BLaER1 treated with 17β-estradiol and CSF1 and Interleukin-3, amounts not matched to agents 10 nM and 100 nM (cell line): ENCODE measurements at regions not wholly inside any gene's neighbourhood (a gene's known extent, or its start where the extent isn't known, plus 50 kb on each side); places are given as distances from the start of the nearest gene placed in this dataset.
"Not testable (repeated sequence)": the region's sequence is repeated elsewhere in the genome, so short reads cannot be mapped to it uniquely, and the experiment has no call there.

Experiments used
- H3K27ac ChIP-seq, 11 experiments: shearing (Covaris generic); formaldehyde crosslinking; 2 replicates each; pipeline ENCODE4 v1.8.1; 2022
- H3K27me3 ChIP-seq, 11 experiments: shearing (Covaris generic); formaldehyde crosslinking; 2 replicates each; pipeline ENCODE4 v1.8.1; 2022
- H3K36me3 ChIP-seq, 11 experiments: shearing (Covaris generic); formaldehyde crosslinking; 2 replicates each; pipeline ENCODE4 v1.8.1; 2022
- H3K4me1 ChIP-seq, 10 experiments: shearing (Covaris generic); formaldehyde crosslinking; 2 replicates each; pipeline ENCODE4 v1.8.1; 2022
- H3K4me2 ChIP-seq, 11 experiments: shearing (Covaris generic); formaldehyde crosslinking; 2 replicates each; pipeline ENCODE4 v1.8.1; 2022
- H3K4me3 ChIP-seq, 10 experiments: shearing (Covaris generic); formaldehyde crosslinking; 2 replicates each; pipeline ENCODE4 v1.8.1; 2022
- H3K9ac ChIP-seq, 11 experiments: shearing (Covaris generic); formaldehyde crosslinking; 2 replicates each; pipeline ENCODE4 v1.8.1; 2022
- H3K9me3 ChIP-seq, 11 experiments: shearing (Covaris generic); formaldehyde crosslinking; replicated peaks in 1 of 11; 2 replicates each; pipeline ENCODE4 v1.8.1; 2022
- H4K20me1 ChIP-seq, 11 experiments: shearing (Covaris generic); formaldehyde crosslinking; 2 replicates each; pipeline ENCODE4 v1.8.1; 2022
- Cebpa-rat ChIP-seq, 11 experiments: shearing (Covaris generic); IDR thresholded peaks; 2 replicates each; pipeline ENCODE4 v1.8.1; 2022

DNA sequence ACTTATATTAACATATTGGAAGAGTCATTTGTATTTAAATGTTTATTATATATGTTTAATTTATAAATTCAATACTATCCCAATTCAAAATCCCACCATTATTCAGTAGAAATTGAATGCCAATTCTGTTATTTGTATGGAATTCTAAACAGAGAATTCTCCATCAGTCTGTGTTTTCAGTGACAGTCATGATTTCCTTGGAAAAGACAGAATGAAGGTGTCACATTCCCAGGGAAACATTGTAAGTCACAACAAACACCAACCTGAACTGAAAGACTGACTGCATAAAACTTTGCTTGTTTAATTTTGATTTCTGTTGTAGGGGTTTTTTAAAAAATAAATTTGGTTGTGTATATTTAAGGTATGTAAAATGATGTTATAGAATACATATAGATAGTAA is 769.8 kb upstream of the BCHE start:
- Histone ChIP-seq H4K20me1 (no peaks in the 10 kb centered on the region), H3K36me3 (no peaks in the 10 kb centered on the region), H3K9ac (no peak overlapping the region), H3K4me1 (no peaks in the 10 kb centered on the region), H3K27me3 (no peaks in the 10 kb centered on the region), H3K27ac (no peak overlapping the region), H3K9me3 (no peaks in the 10 kb centered on the region), H3K4me2 (no peak overlapping the region), H3K4me3 (no peak overlapping the region)
- TF ChIP-seq Cebpa-rat (IDR thresholded peaks at IDR 0.05), result no peak

DNA sequence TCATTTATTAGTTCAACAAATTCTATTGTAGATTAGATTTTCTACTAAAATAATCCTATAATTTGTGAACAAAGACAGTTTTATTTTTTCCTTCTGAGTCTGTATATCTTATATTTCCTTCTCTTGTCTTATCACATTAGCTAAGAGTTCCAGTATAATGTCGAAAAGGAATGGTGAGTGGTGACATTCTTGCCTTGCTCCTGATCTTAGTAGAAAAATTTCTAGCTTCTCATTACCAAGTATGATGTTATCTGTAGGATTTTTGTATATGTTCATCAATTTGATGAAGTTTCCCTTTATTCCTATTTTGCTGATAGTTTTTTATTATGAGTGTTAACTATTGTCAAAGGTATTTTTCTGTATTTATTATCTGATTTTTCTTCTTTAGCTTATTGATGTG is 756.6 kb upstream of the BCHE start:
- Histone ChIP-seq H3K27ac (no peak overlapping the region), H4K20me1 (no peaks in the 10 kb centered on the region), H3K9me3 (no peaks in the 10 kb centered on the region), H3K4me2 (no peak overlapping the region), H3K27me3 (no peaks in the 10 kb centered on the region), H3K4me3 (no peak overlapping the region), H3K4me1 (no peaks in the 10 kb centered on the region), H3K9ac (no peak overlapping the region), H3K36me3 (no peaks in the 10 kb centered on the region)
- TF ChIP-seq Cebpa-rat (IDR thresholded peaks at IDR 0.05), result no peak

GRCh38 chr3:166582236-166582635 is 745.0 kb upstream of the BCHE start:
- Histone ChIP-seq H4K20me1 (no peaks in the 10 kb centered on the region), H3K9ac (no peak overlapping the region), H3K27ac (no peak overlapping the region), H3K4me2 (no peak overlapping the region), H3K27me3 (no peaks in the 10 kb centered on the region), H3K4me1 (no peaks in the 10 kb centered on the region; a peak in 1 of 20 replicates), H3K9me3 (no peaks in the 10 kb centered on the region; a peak in 1 of 22 replicates), H3K36me3 (no peaks in the 10 kb centered on the region), H3K4me3 (no peak overlapping the region)
- no peak for TF ChIP-seq Cebpa-rat (IDR thresholded peaks at IDR 0.05)

DNA sequence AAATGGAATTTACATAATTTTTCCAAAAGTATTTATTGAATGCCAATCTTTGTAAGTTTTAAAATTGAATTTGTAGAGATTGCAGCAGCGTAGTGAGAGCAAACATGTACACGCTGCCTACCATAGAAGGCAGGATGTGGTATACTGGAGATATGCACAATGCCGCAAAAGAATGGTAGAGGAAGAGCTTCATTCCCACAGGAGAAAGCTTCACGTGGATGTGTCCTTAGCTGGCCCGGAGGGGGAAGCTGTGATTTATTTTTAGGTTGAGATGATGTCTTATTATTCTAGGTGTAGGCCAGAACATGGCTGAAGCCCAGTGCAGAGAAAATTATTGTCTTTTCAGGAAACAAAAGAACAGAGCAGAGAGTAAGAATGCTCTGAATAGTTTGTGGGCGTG is 743.3 kb upstream of the BCHE start:
- no peaks in the 10 kb centered on the region for H3K27me3 ChIP-seq
- no peaks in the 10 kb centered on the region; a peak in 1 of 20 replicates for H3K4me1 ChIP-seq
- H3K9me3 ChIP-seq, result no peaks in the 10 kb centered on the region; a peak in 1 of 22 replicates

GRCh38 chr3:166575161-166575560 is 737.9 kb upstream of the BCHE start:
- Histone ChIP-seq H3K4me2 (no peak overlapping the region), H3K4me1 (no peaks in the 10 kb centered on the region), H3K27ac (no peak overlapping the region), H3K27me3 (no peaks in the 10 kb centered on the region), H3K9ac (no peak overlapping the region), H4K20me1 (no peaks in the 10 kb centered on the region), H3K4me3 (no peak overlapping the region), H3K9me3 (peaks cover 0 to 10% (median 6%) of the 10 kb centered on the region in 11 experiments; a peak in 7 of 22 replicates), H3K36me3 (no peaks in the 10 kb centered on the region)
- no peak for TF ChIP-seq Cebpa-rat (IDR thresholded peaks at IDR 0.05)

More for the DNA sequence above, 743.3 kb upstream of the BCHE start:
- Histone ChIP-seq H3K9ac (no peak overlapping the region), H3K27ac (no peak overlapping the region), H4K20me1 (no peaks in the 10 kb centered on the region), H3K4me3 (no peak overlapping the region), H3K36me3 (no peaks in the 10 kb centered on the region), H3K4me2 (no peak overlapping the region)
- TF ChIP-seq Cebpa-rat (IDR thresholded peaks at IDR 0.05), result no peak

DNA sequence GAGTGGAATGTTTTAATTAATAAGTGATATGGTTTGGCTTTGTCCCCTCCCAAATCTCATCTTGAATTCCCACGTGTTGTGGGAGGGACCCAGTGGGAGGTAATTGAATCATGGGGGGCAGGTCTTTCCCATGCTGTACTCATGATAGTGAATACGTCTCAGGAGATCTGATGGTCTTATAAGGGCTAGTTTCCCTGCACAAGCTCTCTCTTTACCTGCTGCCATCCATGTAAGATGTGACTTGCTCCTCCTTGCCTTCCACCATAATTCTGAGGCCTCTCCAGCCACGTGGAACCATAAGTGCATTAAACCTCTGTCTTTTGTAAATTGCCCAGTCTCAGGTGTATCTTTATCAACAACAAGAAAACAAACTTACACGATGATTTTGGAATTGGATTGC is 734.5 kb upstream of the BCHE start:
- H3K27ac ChIP-seq, H3K36me3 ChIP-seq, H3K9ac ChIP-seq, H3K4me3 ChIP-seq, H3K4me1 ChIP-seq, H3K9me3 ChIP-seq, H3K27me3 ChIP-seq, H4K20me1 ChIP-seq, H3K4me2 ChIP-seq: not testable (repeated sequence)

DNA sequence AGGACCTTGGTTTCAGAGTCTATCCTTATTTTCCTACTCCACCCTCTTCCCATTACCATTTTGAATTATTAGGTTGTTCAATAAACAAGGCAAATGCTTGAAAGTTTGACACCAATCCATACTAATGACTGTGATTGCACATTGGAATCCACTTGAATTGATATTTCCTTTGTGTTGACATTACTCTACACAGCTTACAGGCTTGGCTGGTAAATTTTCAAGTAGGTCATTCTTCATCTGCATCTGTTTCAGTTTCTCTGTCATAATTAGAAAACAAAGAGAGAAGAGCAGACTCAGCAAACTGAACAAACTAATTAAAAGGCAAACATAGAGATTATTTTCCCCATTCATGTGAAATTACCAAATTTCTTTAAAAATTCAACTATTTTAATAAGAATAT is 732.9 kb upstream of the BCHE start:
- no peaks in the 10 kb centered on the region for H4K20me1 ChIP-seq
- no peak overlapping the region for H3K4me2 ChIP-seq
- H3K27ac ChIP-seq, result no peak overlapping the region
- TF ChIP-seq Cebpa-rat (IDR thresholded peaks at IDR 0.05), result no peak
- H3K36me3 ChIP-seq, result no peaks in the 10 kb centered on the region
- H3K4me1 ChIP-seq, result no peaks in the 10 kb centered on the region
- H3K4me3 ChIP-seq, result no peak overlapping the region
- no peak overlapping the region for H3K9ac ChIP-seq
- peaks cover 0 to 10% (median 6%) of the 10 kb centered on the region in 11 experiments; a peak in 7 of 22 replicates for H3K9me3 ChIP-seq
- no peaks in the 10 kb centered on the region for H3K27me3 ChIP-seq

GRCh38 chr3:166569589-166569988 is 732.4 kb upstream of the BCHE start:
- H3K27ac ChIP-seq, result no peak overlapping the region
- H3K9me3 ChIP-seq, result peaks cover 0 to 10% (median 6%) of the 10 kb centered on the region in 11 experiments; a peak in 7 of 22 replicates
- no peaks in the 10 kb centered on the region for H3K4me1 ChIP-seq
- no peaks in the 10 kb centered on the region for H3K27me3 ChIP-seq
- H3K4me3 ChIP-seq, result no peak overlapping the region
- H3K4me2 ChIP-seq, result no peak overlapping the region
- no peaks in the 10 kb centered on the region for H4K20me1 ChIP-seq
- no peak for TF ChIP-seq Cebpa-rat (IDR thresholded peaks at IDR 0.05)
- no peak overlapping the region for H3K9ac ChIP-seq
- H3K36me3 ChIP-seq, result no peaks in the 10 kb centered on the region

DNA sequence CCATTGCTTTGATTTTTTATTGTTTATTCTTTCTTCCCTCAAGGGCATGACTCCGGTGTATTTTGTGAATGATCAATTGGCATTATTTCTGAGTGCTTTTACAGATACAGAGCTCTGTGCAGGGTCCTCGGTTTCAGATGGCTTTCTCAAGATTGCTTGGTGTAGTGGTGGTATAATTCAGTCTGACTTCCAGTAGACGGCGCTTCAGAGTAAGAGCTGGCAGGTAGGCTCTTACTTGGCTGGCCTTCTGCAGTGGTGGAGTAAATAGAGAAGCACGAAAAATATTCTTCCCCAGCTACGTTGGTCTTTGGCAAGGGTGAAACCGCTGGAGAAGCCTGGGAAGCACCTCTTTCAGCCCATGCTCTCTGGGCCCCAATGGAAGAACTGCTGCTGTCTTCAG is 723.0 kb upstream of the BCHE start:
- Histone ChIP-seq H3K27me3 (no peaks in the 10 kb centered on the region), H3K4me2 (no peak overlapping the region), H3K27ac (no peak overlapping the region), H3K4me3 (no peak overlapping the region), H4K20me1 (no peaks in the 10 kb centered on the region), H3K4me1 (no peaks in the 10 kb centered on the region), H3K36me3 (no peaks in the 10 kb centered on the region), H3K9me3 (no peaks in the 10 kb centered on the region), H3K9ac (no peak overlapping the region)
- TF ChIP-seq Cebpa-rat (IDR thresholded peaks at IDR 0.05), result no peak

GRCh38 chr3:166556955-166557354 is 719.7 kb upstream of the BCHE start:
- no peaks in the 10 kb centered on the region for H3K27me3 ChIP-seq
- no peak for TF ChIP-seq Cebpa-rat (IDR thresholded peaks at IDR 0.05)
- no peaks in the 10 kb centered on the region for H3K4me1 ChIP-seq
- H3K4me2 ChIP-seq, result no peak overlapping the region
- no peak overlapping the region for H3K9ac ChIP-seq
- no peak overlapping the region for H3K4me3 ChIP-seq
- H3K9me3 ChIP-seq, result no peaks in the 10 kb centered on the region
- H3K36me3 ChIP-seq, result no peaks in the 10 kb centered on the region
- no peak overlapping the region for H3K27ac ChIP-seq
- no peaks in the 10 kb centered on the region for H4K20me1 ChIP-seq

DNA sequence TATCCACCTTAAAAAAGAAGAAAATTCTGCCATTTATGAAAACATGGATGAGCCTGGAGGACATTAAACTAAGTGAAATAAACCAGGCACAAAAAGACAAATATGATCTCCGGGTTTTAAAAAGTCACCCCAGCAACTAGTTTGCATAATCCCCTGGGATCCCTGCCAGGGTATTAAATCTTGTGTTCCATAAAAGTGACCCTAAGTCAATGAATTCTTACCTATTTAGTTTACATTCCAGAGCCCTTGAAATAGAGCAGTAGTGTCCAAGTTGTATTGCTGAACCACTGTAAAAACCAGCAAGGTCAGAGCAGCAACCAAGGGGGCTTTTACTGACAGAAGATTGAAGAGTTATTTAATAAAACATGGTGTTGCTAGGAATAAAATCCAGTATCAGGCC is 716.8 kb upstream of the BCHE start:
- no peak overlapping the region for H3K4me2 ChIP-seq
- TF ChIP-seq Cebpa-rat (IDR thresholded peaks at IDR 0.05), result no peak

More for the DNA sequence above, 716.8 kb upstream of the BCHE start:
- Histone ChIP-seq H3K4me1 (no peaks in the 10 kb centered on the region), H3K36me3 (no peaks in the 10 kb centered on the region), H4K20me1 (no peaks in the 10 kb centered on the region), H3K9ac (no peak overlapping the region), H3K9me3 (no peaks in the 10 kb centered on the region), H3K27me3 (no peaks in the 10 kb centered on the region), H3K27ac (no peak overlapping the region), H3K4me3 (no peak overlapping the region)
